ENCODE measurements at regions not wholly inside any gene's neighbourhood (a gene's known extent, or its start where the extent isn't known, plus 50 kb on each side); places are given as distances from the start of the nearest gene placed in this dataset.

DNA sequence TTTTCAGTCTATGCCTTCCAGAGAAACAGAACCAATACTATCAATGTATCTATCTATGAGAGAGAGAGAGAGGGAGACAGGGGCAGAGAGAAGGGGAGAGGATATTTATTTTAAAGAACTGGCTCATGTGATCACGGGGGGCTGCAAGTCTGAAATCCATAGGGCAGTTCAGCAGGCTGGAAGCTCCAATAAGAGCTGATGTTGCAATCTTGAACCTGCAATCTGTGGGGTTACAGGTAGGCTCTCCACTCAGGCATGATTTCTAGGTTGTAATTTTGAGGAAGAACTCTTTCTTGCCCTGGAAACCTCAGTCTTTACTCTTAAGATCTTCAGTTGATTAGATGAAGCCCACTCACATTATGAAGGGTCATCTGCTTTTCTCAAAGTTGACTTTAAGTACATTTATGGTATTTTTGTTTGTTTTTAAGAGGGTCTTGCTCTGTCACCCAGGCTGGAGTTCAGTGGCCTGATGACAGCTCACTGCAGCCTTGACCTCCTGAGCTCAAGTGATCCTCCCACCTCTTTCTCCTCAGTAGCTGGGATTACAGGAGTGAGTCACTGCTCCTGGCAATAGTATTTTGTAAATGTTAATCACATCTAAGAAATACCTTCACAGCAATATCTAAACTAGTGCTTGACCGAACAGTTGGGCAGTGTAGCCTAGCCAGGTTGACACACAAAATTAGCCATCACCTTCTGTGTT lies 376.4 kb downstream of the FGF9 start:
- in situ Hi-C loops (cut with HindIII; ENCODE audit: low sequenced_read_pairs) = no loop called here

DNA sequence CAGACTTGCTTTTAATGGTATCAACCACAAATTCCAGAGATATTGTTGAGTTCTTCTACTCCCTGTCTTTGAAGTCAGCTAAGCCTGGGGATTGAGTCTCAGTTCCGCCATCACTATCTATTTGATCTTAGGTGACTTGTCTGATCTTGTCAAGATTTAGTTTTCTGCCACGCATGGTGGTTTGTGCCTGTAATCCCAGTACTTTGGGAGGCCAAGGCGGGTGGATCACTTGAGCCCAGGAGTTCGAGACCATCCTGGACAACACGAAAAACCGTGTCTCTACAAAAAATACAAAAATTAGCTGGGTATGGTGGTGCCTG lies 376.9 kb downstream of the FGF9 start:
- in situ Hi-C loops (cut with HindIII; ENCODE audit: low sequenced_read_pairs) = no loop called here

DNA sequence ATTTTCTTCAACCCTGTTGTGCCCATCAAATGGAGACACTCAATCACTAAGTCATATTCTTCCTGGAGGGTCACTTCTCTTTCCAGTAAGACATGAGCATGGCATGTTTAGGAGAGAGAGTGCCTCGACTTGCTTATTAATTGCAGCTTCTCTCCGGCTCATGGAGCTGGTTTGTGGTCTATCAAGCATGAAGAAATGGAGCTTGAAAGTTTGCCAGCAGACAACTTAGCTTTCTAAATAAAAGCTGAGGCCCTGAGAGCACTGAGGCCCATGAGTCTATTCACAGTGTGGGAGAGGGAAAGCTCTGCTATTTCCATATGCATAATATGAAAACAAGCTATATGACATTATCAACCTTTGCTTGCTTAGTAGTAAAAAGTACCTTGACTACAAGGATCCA lies 378.5 kb downstream of the FGF9 start:
- in situ Hi-C loops (cut with HindIII; ENCODE audit: low sequenced_read_pairs) = no loop called here

DNA sequence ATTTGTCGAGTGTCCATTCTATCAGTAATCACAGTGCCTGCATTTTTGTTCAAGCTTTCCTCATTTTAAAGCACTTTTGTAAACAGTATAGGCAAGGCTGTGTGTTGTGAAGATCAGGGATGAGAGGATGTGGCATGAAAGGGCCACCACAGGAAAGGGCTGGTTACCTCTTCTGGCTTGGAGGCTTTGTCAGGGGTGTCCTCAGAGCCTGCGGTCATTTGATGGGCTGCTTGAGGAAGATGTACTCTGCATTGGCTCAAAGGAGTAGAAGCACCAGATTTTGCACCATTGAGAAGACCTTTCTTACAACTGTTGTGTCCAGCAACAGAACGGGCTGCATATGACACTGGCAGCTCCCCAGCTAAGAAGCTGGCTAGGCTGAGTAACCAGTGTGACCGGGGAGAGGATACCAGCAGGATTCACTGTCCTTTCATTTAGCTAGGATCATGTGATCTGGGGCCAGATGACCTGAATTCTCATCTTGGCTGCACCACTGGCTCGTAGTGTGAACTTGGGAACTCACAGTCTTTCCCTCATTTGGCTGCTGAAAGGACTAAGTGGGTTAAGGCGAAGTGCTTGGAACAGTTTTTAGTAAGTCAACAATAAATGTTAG lies 380.2 kb downstream of the FGF9 start:
- in situ Hi-C loops (cut with HindIII; ENCODE audit: low sequenced_read_pairs) = loop anchor here (25.0 kb wide), 1 partner anchor 161 kb away; no protein-coding TSS in a partner anchor

DNA sequence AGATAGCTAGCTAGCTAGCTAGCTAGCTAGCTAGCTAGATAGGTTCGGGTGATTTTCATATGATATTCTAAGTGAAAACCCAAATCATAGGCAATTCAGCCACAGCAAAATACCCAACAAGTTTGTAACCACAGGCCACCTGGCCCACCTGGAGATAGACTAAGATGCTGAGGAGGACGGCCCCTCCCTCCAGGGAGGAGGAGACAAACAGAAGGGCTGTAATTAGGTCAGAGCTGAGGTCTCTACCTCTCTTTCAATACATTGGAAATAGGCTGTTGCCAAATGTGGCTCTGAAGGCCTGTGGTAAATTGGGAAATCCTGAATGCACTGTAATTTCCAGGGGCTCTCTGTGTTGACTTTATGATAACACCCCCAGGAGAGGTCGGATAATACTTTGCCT lies 382.2 kb downstream of the FGF9 start:
- in situ Hi-C loops (cut with HindIII; ENCODE audit: low sequenced_read_pairs) = loop anchor here (25.0 kb wide), 1 partner anchor 159 kb away; no protein-coding TSS in a partner anchor

DNA sequence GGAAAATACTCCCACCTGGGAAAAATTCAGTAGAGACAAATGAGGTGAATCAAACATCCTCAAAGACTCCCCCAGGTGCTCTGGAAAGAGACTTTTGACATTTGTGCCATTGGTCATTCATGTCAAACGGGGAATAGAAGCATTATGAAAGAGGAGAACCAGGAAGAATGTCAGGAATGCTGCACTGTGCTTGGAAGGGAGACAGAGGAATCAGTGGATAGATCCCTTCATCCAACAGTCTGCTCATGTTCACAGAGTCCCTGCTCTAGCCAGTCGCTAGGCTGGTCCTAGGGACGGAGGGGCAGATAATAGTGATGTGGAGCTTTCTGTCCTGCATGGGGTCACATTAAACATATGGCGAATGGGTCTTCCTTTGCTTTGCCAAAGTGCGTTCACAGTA lies 384.4 kb downstream of the FGF9 start:
- in situ Hi-C loops (cut with HindIII; ENCODE audit: low sequenced_read_pairs) = loop anchor here (25.0 kb wide), 1 partner anchor 157 kb away; no protein-coding TSS in a partner anchor

DNA sequence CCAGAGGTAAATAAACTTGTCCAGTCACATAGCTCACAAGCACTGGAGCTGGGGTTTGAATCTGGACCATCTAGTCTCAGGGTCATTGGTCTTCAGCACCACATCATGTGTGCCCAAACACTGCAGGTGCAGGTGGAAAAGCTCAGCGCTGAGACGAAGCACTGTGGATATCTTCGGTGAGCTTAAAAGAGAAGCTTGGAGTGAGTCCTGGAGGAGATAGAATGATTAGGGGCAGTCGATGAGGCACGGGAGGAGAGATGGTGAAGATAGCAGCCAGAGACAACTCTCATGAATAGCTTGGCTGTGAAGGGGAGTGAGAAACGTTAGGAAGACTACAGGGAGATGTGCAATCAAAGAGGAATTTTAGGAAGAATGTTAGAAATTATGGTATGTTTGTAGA lies 389.3 kb downstream of the FGF9 start:
- in situ Hi-C loops (cut with HindIII; ENCODE audit: low sequenced_read_pairs) = loop anchor here (25.0 kb wide), 1 partner anchor 152 kb away; no protein-coding TSS in a partner anchor

DNA sequence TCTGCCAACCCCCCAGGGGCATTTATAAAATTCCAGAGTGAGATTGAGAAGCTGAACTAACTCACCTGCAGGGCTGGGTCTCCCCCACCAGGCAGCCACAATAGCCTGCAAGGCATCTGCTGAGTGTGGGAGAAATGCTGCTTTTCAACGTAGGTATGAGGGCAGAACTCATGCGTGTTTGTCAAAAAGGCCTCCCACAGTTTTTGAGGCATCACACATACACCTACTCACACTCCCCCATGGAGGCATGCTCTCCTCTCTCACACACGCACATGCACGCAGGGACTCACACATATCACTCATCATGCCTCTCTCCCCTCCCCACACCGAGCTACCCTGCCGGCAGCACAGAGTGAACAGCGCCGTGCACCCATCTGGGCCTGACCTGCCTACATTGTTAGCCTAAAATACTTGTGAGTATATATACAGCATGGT lies 390.5 kb downstream of the FGF9 start:
- in situ Hi-C loops (cut with HindIII; ENCODE audit: low sequenced_read_pairs) = loop anchor here (25.0 kb wide), 1 partner anchor 151 kb away; no protein-coding TSS in a partner anchor

DNA sequence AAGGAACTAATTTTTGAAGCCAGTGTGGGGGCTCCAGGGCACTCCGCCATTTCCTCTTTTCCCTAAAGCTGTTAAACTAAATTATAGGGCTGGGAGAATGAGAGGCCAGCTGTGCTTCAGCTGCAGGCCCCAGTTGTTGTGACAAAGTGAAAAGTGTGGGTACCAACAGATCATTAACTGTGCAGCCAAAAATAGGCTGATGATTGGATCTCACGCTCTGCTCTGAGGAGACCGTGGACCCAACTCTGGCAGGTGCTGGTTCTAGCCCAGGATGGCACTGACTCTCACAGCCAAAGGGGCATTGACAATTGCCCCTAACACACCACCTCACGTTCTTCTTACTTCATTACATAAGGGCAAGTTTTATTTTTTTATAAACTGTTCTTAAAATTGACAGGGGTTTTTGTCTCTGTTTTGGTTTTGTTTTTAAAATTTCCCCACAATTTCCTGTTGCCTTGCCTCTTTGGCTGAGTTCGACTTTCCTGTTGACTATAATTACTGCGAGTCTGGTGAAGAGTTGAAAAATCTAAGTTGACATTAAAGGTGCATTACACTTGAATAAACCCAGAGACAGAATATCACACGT lies 391.0 kb downstream of the FGF9 start:
- in situ Hi-C loops (cut with HindIII; ENCODE audit: low sequenced_read_pairs) = loop anchor here (25.0 kb wide), 1 partner anchor 150 kb away; no protein-coding TSS in a partner anchor

DNA sequence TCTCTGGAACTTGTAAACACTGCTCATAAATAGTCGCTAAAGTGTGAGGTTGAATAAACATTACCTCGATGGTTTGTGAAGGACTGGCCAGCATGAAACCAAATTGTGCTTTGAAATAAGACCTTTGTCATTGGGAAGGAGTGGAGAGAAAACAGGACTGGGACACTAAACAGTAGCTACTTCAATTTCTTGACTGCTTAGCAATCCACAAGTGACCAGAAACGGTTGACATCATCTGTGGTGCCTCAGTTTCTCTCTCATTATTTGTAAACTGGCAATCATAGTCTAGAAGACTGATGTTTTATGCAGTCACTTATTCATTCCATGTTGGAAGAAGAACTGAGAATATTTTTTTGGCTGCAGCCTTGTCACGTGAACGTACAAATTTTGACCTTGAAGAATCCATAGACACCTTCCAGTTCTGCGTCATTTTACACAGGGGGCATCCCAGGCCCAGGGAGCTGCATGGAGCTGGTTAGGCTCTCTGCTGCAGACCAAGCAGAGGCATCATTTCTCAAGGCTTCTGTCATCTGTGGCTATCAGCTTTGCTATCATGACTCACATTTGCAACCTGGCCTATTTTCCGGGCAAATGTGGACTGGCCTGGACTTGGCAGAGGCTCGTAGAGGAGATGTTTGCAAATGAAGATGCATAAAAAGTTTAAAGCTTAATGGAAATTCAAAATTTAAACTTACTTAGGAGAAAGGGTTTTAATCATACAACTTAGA lies 391.8 kb downstream of the FGF9 start:
- in situ Hi-C loops (cut with HindIII; ENCODE audit: low sequenced_read_pairs) = loop anchor here (25.0 kb wide), 1 partner anchor 150 kb away; no protein-coding TSS in a partner anchor

DNA sequence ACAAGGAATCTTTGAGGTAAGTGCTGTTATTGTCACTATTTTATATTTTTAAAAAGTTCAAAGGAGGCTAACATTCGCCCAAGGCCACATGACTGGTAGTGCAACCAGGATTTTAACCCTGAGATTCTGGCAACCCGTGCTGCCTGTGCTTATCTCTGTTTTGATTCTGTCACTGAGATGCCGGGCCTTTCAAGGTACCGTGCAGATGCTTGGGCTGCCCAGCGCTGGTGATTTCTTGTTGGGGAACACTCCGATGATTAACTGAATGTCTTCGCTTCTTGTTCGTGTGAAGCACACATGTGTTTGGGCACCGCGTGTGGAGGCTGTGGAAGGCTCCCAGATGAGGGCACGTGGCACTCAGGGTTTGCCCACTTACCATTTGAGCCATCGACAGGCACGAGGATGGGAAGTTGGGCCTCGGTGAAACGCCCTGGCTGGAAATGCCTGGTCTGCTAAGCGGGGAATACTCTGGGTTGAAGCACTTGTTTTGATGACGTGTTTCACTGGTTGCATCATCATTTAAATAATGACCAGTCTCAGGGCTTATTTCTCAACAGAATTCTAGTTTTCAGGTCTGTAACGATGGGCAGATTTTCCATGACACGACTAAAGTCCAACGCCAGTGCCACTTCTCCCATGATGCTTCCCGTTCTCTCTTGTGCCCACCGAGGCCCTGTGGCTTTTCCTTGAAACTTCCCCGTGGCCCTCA lies 392.7 kb downstream of the FGF9 start:
- in situ Hi-C loops (cut with HindIII; ENCODE audit: low sequenced_read_pairs) = loop anchor here (25.0 kb wide), 1 partner anchor 149 kb away; no protein-coding TSS in a partner anchor

DNA sequence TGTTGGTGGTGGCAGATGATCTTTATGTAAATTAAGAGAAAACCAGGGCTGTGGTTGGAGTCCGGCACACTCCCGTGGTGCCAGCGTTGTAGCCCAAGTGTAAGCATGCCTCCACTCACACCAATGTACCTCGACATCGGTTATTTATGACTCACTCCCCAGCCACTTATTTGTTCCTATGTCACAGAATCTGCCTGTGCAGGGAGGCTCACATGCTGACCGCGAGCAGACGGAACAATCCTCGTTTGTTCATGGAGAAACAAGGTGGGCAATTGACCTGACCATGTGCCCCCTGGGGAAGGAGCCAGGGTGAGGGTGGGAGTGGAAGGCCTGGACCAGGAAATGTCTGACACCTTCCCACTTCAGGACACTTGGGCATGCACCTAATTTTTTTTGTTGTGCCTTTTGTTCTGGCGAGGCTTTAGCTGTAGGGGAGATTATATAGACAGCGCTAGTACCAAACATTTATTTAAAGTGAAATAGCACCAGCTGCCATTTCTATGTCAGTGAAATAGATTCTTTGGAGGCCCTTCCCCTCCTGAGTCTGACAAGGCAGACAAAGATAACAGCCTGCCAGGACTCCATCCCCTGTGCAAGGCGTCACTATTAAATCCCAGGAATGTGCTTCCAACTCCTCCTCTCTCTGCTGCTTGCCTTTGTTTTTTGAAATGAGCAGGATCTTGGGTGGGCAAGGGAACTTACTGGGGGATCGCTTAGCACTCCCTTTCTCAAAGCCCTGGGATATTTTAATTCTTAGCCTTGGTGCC lies 394.2 kb downstream of the FGF9 start:
- in situ Hi-C loops (cut with HindIII; ENCODE audit: low sequenced_read_pairs) = loop anchor here (25.0 kb wide), 1 partner anchor 147 kb away; no protein-coding TSS in a partner anchor

DNA sequence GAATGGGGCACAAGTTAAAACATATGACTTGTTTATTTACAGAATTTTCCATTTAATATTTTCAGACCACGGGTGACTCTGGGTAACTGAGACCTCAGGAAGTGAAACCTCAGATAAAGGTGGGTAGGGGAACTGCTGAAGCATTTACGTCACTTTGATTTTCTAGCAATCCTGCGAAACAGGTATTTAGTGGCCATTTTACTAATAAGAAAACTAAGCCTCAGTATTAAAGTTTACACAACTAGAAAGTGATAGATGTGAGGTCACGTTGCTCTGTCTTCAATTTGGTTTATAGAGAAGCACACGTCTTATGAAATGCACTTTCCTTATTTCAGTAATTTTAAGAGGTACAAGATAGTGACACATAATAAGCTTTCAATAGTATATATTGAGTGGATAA lies 402.8 kb downstream of the FGF9 start:
- in situ Hi-C loops (cut with HindIII; ENCODE audit: low sequenced_read_pairs) = loop anchor here (25.0 kb wide), 1 partner anchor 139 kb away; no protein-coding TSS in a partner anchor

DNA sequence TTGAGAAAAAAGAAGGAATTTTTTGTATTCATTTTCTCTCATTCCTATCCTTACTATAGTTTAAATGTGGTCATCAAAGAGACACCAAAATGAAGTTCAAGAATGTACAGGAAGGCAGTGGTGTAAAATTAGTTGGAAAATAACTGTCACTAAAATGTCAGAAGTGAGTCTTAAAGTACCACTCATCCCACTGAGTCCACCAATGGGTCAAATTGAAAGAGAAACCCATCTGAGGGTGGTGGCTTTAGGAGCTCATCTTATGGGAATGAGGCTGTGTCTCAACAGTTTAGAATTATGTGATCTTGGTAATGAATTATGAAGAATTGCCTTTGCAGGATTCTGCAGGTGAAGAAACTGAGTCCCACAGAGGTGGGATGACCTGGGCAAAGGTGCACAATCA lies 403.5 kb downstream of the FGF9 start:
- in situ Hi-C loops (cut with HindIII; ENCODE audit: low sequenced_read_pairs) = loop anchor here (25.0 kb wide), 1 partner anchor 138 kb away; no protein-coding TSS in a partner anchor

DNA sequence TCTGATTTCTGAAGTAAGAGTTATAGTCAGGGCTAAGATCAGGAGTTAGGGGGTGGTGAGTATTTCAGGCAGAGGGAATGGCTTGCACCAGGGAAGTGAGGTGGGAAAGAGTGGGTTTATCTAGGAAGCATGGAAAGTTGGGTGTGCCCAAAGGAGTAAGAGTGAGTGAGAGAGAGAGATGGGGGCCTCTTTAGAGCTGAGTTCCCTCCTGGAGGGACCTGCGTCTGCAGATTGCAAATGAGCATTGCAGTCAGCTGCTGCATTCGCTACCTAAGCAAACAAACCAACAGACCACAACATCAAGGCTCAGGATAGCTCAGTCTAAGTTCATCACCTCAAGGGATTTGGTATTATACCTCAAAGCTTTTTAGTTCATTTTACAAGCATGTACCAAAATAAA lies 405.8 kb downstream of the FGF9 start:
- in situ Hi-C loops (cut with HindIII; ENCODE audit: low sequenced_read_pairs) = no loop called here

DNA sequence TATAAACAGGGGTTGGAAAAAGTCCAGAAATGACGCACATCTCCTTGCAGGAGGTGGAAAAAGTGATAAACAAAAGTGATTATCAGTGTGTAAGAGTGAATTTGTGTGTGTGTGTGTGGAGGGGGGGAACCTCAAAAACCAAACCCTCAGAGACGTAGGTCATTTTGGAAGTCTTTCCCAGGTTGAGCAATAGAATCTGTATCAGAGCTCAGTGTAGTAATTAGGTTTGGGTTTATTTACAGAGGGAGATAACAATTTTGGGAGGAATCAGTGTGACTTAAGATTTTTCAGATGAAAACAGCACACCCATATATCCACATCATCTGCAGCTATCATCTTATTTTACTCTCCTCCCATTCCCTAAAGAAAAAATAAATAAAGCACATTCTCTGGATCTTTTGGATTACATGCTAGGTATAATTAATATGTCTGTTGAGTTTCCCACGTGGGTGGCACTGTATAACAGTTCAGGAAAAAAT lies 406.4 kb downstream of the FGF9 start:
- in situ Hi-C loops (cut with HindIII; ENCODE audit: low sequenced_read_pairs) = no loop called here

DNA sequence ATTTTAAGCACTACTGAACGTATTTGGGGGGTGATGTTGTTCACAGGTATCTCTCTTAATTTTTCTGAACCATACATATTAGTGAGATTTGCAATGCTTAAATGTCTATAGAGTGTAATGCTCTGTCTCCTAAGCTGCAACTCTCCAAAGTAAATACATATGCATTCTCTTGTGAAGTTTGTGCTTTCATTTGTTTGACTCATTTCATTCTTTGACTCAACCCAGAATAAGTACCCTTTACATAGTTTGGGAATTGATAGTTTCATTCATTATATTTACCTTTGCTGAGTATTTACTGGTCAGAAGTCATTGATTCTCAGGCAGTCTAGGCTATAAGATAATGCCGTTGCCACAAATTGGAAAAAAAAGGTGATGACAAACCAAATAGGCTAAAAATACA lies 406.9 kb downstream of the FGF9 start:
- in situ Hi-C loops (cut with HindIII; ENCODE audit: low sequenced_read_pairs) = no loop called here

DNA sequence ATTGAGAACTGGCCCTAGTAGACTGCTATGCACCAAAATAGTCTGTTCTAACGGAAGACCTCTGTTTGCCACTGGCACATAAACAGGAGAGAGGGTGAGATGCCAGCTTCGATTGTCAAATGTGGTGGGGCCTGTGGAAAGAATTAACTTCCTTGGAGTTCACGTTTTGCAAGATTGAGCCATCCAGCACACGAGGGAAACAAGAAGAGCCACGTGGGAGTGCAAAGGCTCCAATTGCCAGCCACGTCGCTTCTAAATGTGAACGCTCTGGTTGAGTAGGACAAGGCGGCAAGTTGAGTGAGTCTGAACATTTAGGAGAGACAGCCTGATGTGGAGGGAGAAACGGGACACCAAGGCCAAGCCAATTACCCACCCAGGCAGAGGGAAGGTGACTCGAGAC lies 409.1 kb downstream of the FGF9 start:
- in situ Hi-C loops (cut with HindIII; ENCODE audit: low sequenced_read_pairs) = no loop called here

DNA sequence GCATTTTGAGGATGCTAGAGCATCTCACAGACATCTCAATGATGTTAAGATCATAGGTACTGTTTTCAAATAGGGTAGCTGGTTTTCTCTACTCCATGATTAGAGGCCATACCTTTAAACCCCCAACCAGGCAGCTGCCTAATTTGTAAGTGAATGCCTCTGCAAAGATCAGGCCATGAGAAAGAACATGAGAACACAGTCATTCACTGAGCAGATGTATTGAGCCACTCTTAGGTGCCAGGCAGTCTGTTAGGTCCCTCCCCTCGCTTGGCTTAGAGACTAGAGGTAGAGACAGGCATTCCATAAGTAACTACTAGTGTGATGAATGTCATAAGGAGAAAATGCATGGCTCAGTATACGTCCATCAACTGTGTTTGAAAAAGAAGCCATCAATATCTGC lies 410.0 kb downstream of the FGF9 start:
- in situ Hi-C loops (cut with HindIII; ENCODE audit: low sequenced_read_pairs) = no loop called here

DNA sequence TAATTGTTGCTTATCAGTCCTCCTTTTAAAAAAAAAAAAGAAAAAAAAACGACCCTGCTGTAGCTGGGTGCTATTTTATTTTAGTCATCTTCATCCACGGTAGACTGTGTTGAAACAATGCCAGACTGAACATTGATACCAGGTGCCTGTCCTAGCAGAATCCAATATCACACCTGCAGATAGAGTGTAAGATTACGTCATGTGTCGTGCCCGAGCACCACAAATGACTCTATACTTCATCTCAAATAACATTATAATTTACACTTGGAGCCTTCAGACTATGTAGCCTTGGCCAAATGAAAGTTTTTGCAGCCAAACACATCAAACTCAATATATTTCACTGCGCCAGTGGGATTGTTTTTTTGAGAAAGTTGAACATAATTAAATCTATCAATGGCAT lies 410.6 kb downstream of the FGF9 start:
- in situ Hi-C loops (cut with HindIII; ENCODE audit: low sequenced_read_pairs) = no loop called here

Measured in DLD1 (cell line).